A673 (cell line): ENCODE measurements at regions not wholly inside any gene's neighbourhood (a gene's known extent, or its start where the extent isn't known, plus 50 kb on each side); places are given as distances from the start of the nearest gene placed in this dataset.

Experiments
- EZH2 ChIP-seq: fragments of 200-600 bp; sonication (generic); IDR thresholded peaks from 2 replicates; pipeline ENCODE4 v1.6.1; 2017; ENCODE audit warnings: borderline replicate concordance, low read depth, mild to moderate bottlenecking, mixed read lengths, antibody characterized with exemption, low read length; ENCODE audit not compliant: poor library complexity, severe bottlenecking
- TF ChIP-seq, protein P1 (sequence below): fragments of 300-800, 200-600 bp; sonication (generic); conservative IDR thresholded peaks from 2 replicates; pipeline ENCODE4 v1.5.1; 2017; ENCODE audit warnings: low read depth, mild to moderate bottlenecking, antibody characterized with exemption, low read length, moderate library complexity, mixed read lengths

DNA sequence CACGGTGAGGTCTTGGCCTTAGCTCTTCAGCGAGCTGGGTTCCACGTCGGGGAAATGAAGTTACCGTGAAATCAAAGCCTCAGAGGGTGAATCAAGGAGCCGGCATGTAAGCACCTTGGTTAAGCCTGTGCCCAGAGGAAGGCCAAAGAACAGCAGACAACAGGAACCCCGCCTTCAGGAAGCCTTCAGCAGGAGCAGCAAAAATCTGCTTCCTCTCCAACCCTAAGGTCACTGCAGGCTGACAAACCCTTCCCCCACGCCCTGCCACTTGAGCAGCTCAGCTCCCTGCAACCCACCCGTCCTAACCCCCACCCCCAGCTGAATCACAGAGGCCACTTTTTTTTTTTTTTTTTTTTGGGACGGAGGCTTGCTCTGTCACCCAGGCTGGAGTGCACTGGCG is 72.9 kb upstream of the LTA4H start:
- TF ChIP-seq, protein P1, sequence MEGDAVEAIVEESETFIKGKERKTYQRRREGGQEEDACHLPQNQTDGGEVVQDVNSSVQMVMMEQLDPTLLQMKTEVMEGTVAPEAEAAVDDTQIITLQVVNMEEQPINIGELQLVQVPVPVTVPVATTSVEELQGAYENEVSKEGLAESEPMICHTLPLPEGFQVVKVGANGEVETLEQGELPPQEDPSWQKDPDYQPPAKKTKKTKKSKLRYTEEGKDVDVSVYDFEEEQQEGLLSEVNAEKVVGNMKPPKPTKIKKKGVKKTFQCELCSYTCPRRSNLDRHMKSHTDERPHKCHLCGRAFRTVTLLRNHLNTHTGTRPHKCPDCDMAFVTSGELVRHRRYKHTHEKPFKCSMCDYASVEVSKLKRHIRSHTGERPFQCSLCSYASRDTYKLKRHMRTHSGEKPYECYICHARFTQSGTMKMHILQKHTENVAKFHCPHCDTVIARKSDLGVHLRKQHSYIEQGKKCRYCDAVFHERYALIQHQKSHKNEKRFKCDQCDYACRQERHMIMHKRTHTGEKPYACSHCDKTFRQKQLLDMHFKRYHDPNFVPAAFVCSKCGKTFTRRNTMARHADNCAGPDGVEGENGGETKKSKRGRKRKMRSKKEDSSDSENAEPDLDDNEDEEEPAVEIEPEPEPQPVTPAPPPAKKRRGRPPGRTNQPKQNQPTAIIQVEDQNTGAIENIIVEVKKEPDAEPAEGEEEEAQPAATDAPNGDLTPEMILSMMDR = no peak
- no peak for TF ChIP-seq EZH2
